Mesendoderm (in vitro differentiated cells): ENCODE measurements at regions not wholly inside any gene's neighbourhood (a gene's known extent, or its start where the extent isn't known, plus 50 kb on each side); places are given as distances from the start of the nearest gene placed in this dataset.

Experiments
- DNase-seq: peaks from one replicate; pipeline ENCODE4 v3.0.0; 2013
- H2AK5ac ChIP-seq: 2 replicates; pipeline ENCODE4 v1.6.1; 2013; ENCODE audit warnings: low read length, inconsistent platforms
- H2BK120ac ChIP-seq: 2 replicates; pipeline ENCODE4 v1.6.1; 2013; ENCODE audit warnings: low read depth, mild to moderate bottlenecking, low read length, moderate library complexity, mixed read lengths
- H2BK15ac ChIP-seq: replicated peaks from 2 replicates; pipeline ENCODE4 v1.6.1; 2013; ENCODE audit warnings: low read depth, mild to moderate bottlenecking, moderate library complexity
- H2BK5ac ChIP-seq: 2 replicates; pipeline ENCODE4 v1.6.1; 2013; ENCODE audit warnings: low read length, inconsistent platforms
- H3K18ac ChIP-seq: 2 replicates; pipeline ENCODE4 v1.6.1; 2013; ENCODE audit warnings: mild to moderate bottlenecking, low read length, mixed read lengths
- H3K23ac ChIP-seq: one replicate; pipeline ENCODE4 v1.6.1; 2013; ENCODE audit warnings: low read length
- H3K27ac ChIP-seq: 2 replicates; pipeline ENCODE4 v1.5.1; 2013; ENCODE audit warnings: low read depth, mild to moderate bottlenecking, inconsistent platforms, low read length, moderate library complexity
- H3K27me3 ChIP-seq: 2 replicates; pipeline ENCODE4 v1.6.1; 2013; ENCODE audit warnings: low read length, control low read depth, mild to moderate bottlenecking, inconsistent platforms; ENCODE audit not compliant: insufficient read depth, poor library complexity
- H3K36me3 ChIP-seq: 2 replicates; pipeline ENCODE4 v1.6.1; 2013; ENCODE audit warnings: low read length, inconsistent platforms; ENCODE audit not compliant: control insufficient read depth, insufficient read depth
- H3K4ac ChIP-seq: one replicate; pipeline ENCODE4 v1.6.1; 2013; ENCODE audit warnings: low read depth, mild to moderate bottlenecking, low read length, moderate library complexity
- H3K4me1 ChIP-seq: 2 replicates; pipeline ENCODE4 v1.6.1; 2013; ENCODE audit warnings: low read depth, low read length, inconsistent platforms; ENCODE audit not compliant: control insufficient read depth
- H3K4me2 ChIP-seq: 2 replicates; pipeline ENCODE4 v1.6.1; 2013; ENCODE audit warnings: low read length
- H3K4me3 ChIP-seq: 2 replicates; pipeline ENCODE4 v1.5.1; 2013; ENCODE audit warnings: mild to moderate bottlenecking, low read length
- H3K56ac ChIP-seq: one replicate; pipeline ENCODE4 v1.6.1; 2013; ENCODE audit warnings: low read length
- H3K79me1 ChIP-seq: 2 replicates; pipeline ENCODE4 v1.6.1; 2013; ENCODE audit warnings: low read length, inconsistent platforms
- H3K79me2 ChIP-seq: 2 replicates; pipeline ENCODE4 v1.6.1; 2013; ENCODE audit warnings: mild to moderate bottlenecking, low read length; ENCODE audit not compliant: control insufficient read depth, insufficient read depth
- H3K9ac ChIP-seq: 2 replicates; pipeline ENCODE4 v1.6.1; 2013; ENCODE audit warnings: low read length, inconsistent platforms
- H4K5ac ChIP-seq: one replicate; pipeline ENCODE4 v1.6.1; 2013; ENCODE audit warnings: low read length
- H4K8ac ChIP-seq: one replicate; pipeline ENCODE4 v1.6.1; 2013; ENCODE audit warnings: low read depth, mild to moderate bottlenecking, control low read depth, low read length, moderate library complexity
- WGBS: extraction: QIAGEN DNeasy Blood & Tissue Kit; methylation state at CpG from one replicate; pipeline ENCODE4 v1.1.7; 2013; ENCODE audit warnings: low lambda C conversion rate, missing lambda C conversion rate; ENCODE audit not compliant: insufficient coverage; ENCODE audit errors: extremely low coverage; 5-methylcytosine and 5-hydroxymethylcytosine counted together

- no CpG with 5 or more reads among the region's 17 CpGs for WGBS
- Histone ChIP-seq H3K27me3 (no peaks in the 10 kb centered on the region), H3K4me3 (no peak overlapping the region), H3K23ac (no peak overlapping the region), H2BK5ac (no peak overlapping the region), H4K8ac (no peak overlapping the region), H3K4me2 (no peak overlapping the region), H3K79me1 (no peaks in the 10 kb centered on the region), H3K4me1 (no peaks in the 10 kb centered on the region), H3K18ac (no peak overlapping the region), H3K9ac (no peak overlapping the region), H4K5ac (no peak overlapping the region), H3K36me3 (no peaks in the 10 kb centered on the region), H2BK120ac (no peak overlapping the region), H2BK15ac (no peak overlapping the region), H3K4ac (no peak overlapping the region), H3K56ac (no peak overlapping the region), H3K79me2 (no peaks in the 10 kb centered on the region), H2AK5ac (no peak overlapping the region), H3K27ac (no peak overlapping the region)
- DNase-seq = no peak
Measured at GRCh38 chr7:130901209-130901783, 167.3 kb upstream of the KLF14 start.

- no peak overlapping the region for H3K18ac ChIP-seq
- no peaks in the 10 kb centered on the region for H3K79me2 ChIP-seq
- no peak overlapping the region for H3K4ac ChIP-seq
- no peaks in the 10 kb centered on the region for H3K4me1 ChIP-seq
- H2BK120ac ChIP-seq = no peak overlapping the region
- H3K27me3 ChIP-seq = no peaks in the 10 kb centered on the region
- H2BK15ac ChIP-seq = no peak overlapping the region
- no peak for DNase-seq
- no peak overlapping the region for H3K4me2 ChIP-seq
- H4K5ac ChIP-seq = no peak overlapping the region
- H3K56ac ChIP-seq = no peak overlapping the region
- no peak overlapping the region for H4K8ac ChIP-seq
- H3K79me1 ChIP-seq = no peaks in the 10 kb centered on the region
- H2AK5ac ChIP-seq = no peak overlapping the region
- H3K9ac ChIP-seq = no peak overlapping the region
- H3K36me3 ChIP-seq = no peaks in the 10 kb centered on the region
- WGBS = no CpG with 5 or more reads among the region's 3 CpGs
- H3K27ac ChIP-seq = no peak overlapping the region
- no peak overlapping the region for H2BK5ac ChIP-seq
- H3K23ac ChIP-seq = no peak overlapping the region
- no peak overlapping the region for H3K4me3 ChIP-seq
Measured at GRCh38 chr7:130902755-130903357, 168.8 kb upstream of the KLF14 start.

- no peaks in the 10 kb centered on the region for H3K79me2 ChIP-seq
- H2BK15ac ChIP-seq = no peak overlapping the region
- no peaks in the 10 kb centered on the region for H3K4me1 ChIP-seq
- H3K23ac ChIP-seq = no peak overlapping the region
- no peak overlapping the region for H3K4ac ChIP-seq
- no peak overlapping the region for H2BK120ac ChIP-seq
- whole genome bisulfite sequencing = no CpG with 5 or more reads among the region's 8 CpGs
- no peak for DNase-seq
- no peak overlapping the region for H4K5ac ChIP-seq
- no peak overlapping the region for H3K4me3 ChIP-seq
- no peak overlapping the region for H2BK5ac ChIP-seq
- no peak overlapping the region for H3K18ac ChIP-seq
- H3K36me3 ChIP-seq = no peaks in the 10 kb centered on the region
- H3K56ac ChIP-seq = no peak overlapping the region
- H3K9ac ChIP-seq = no peak overlapping the region
- no peaks in the 10 kb centered on the region for H3K79me1 ChIP-seq
- H3K27me3 ChIP-seq = no peaks in the 10 kb centered on the region
- H3K27ac ChIP-seq = no peak overlapping the region
- no peak overlapping the region for H4K8ac ChIP-seq
- no peak overlapping the region for H3K4me2 ChIP-seq
- no peak overlapping the region for H2AK5ac ChIP-seq
Measured at GRCh38 chr7:130903358-130903974, 169.5 kb upstream of the KLF14 start.

- Histone ChIP-seq H2BK120ac (no peak overlapping the region), H3K4me1 (no peaks in the 10 kb centered on the region), H3K4me3 (no peak overlapping the region), H3K18ac (no peak overlapping the region), H2AK5ac (no peak overlapping the region), H3K79me2 (no peaks in the 10 kb centered on the region), H3K36me3 (no peaks in the 10 kb centered on the region), H3K23ac (no peak overlapping the region), H2BK5ac (no peak overlapping the region), H3K4me2 (no peak overlapping the region), H3K56ac (no peak overlapping the region), H4K5ac (no peak overlapping the region), H3K79me1 (no peaks in the 10 kb centered on the region), H4K8ac (no peak overlapping the region), H3K9ac (no peak overlapping the region), H3K4ac (no peak overlapping the region), H2BK15ac (no peak overlapping the region), H3K27ac (no peak overlapping the region), H3K27me3 (no peaks in the 10 kb centered on the region)
- peak; percentile 77 for DNase-seq
- no CpG with 5 or more reads among the region's 9 CpGs for WGBS
Measured at GRCh38 chr7:130904031-130904757, 170.2 kb upstream of the KLF14 start.

GRCh38 chr7:130904792-130905191 is 170.8 kb upstream of the KLF14 start:
- Histone ChIP-seq H3K4me3 (no peak overlapping the region), H3K4me2 (no peak overlapping the region), H3K4me1 (no peaks in the 10 kb centered on the region), H3K4ac (no peak overlapping the region), H3K23ac (no peak overlapping the region), H4K8ac (no peak overlapping the region), H2BK120ac (no peak overlapping the region), H3K27ac (no peak overlapping the region), H2BK5ac (no peak overlapping the region), H3K18ac (no peak overlapping the region), H2BK15ac (no peak overlapping the region), H3K79me1 (no peaks in the 10 kb centered on the region), H3K79me2 (no peaks in the 10 kb centered on the region), H4K5ac (no peak overlapping the region), H3K56ac (no peak overlapping the region), H3K9ac (no peak overlapping the region), H2AK5ac (no peak overlapping the region), H3K27me3 (no peaks in the 10 kb centered on the region), H3K36me3 (no peaks in the 10 kb centered on the region)
- DNase-seq = no peak
- WGBS = no CpG with 5 or more reads among the region's 5 CpGs
